RWPE2 (cell line): ENCODE measurements at regions not wholly inside any gene's neighbourhood (a gene's known extent, or its start where the extent isn't known, plus 50 kb on each side); places are given as distances from the start of the nearest gene placed in this dataset.

Source experiments
- ATAC-seq: fragments of 200-7000 bp; cut with Tn5 transposase; 3 replicates; pipeline ENCODE4 v1.9.1; 2021; ENCODE audit warnings: low read depth
- DNase-seq: peaks from one replicate; pipeline ENCODE4 v3.0.0-alpha.2; 2020; ENCODE audit warnings: low spot score
- H3K27ac ChIP-seq: fragments of 450-650 bp; 2 replicates; pipeline ENCODE4 v1.5.1; 2017; ENCODE audit warnings: mild to moderate bottlenecking; ENCODE audit not compliant: poor library complexity, severe bottlenecking
- H3K27me3 ChIP-seq: fragments of 250-450 bp; sonication (Bioruptor Pico); 2 replicates; pipeline ENCODE4 v1.5.1; 2021; ENCODE audit warnings: mild to moderate bottlenecking, moderate library complexity; ENCODE audit not compliant: insufficient read depth, poor library complexity, severe bottlenecking
- H3K36me3 ChIP-seq: fragments of 250-450 bp; sonication (Bioruptor Pico); 2 replicates; pipeline ENCODE4 v1.5.1; 2020; ENCODE audit warnings: low read depth, mild to moderate bottlenecking, moderate library complexity
- H3K4me1 ChIP-seq: fragments of 250-450 bp; sonication (Bioruptor Pico); 2 replicates; pipeline ENCODE4 v1.5.1; 2021; ENCODE audit warnings: mild to moderate bottlenecking, moderate library complexity; ENCODE audit not compliant: insufficient read depth, poor library complexity, severe bottlenecking
- H3K4me3 ChIP-seq: fragments of 250-450 bp; sonication (Bioruptor Pico); 2 replicates; pipeline ENCODE4 v1.5.1; 2021; ENCODE audit warnings: mild to moderate bottlenecking, moderate library complexity; ENCODE audit not compliant: severe bottlenecking
- H3K9me3 ChIP-seq: fragments of 250-450 bp; sonication (Bioruptor Pico); 2 replicates; pipeline ENCODE4 v1.5.1; 2021; ENCODE audit warnings: mild to moderate bottlenecking, moderate library complexity; ENCODE audit not compliant: severe bottlenecking
- CTCF ChIP-seq: fragments of 450-650 bp; IDR thresholded peaks from one replicate; pipeline ENCODE4 v1.5.1; 2017; ENCODE audit warnings: mild to moderate bottlenecking, moderate library complexity; ENCODE audit not compliant: poor library complexity, severe bottlenecking

- no peaks in the 10 kb centered on the region for H3K9me3 ChIP-seq
- ATAC-seq: no peak
- no peak for DNase-seq
- H3K4me1 ChIP-seq: no peaks in the 10 kb centered on the region
- no peak overlapping the region for H3K4me3 ChIP-seq
- no peak overlapping the region for H3K27ac ChIP-seq
- TF ChIP-seq CTCF: no peak
- no peaks in the 10 kb centered on the region for H3K36me3 ChIP-seq
- H3K27me3 ChIP-seq: no peaks in the 10 kb centered on the region
Observed at GRCh38 chr1:29557701-29558600, 321.6 kb downstream of the PTPRU start.

GRCh38 chr1:29557066-29557465 is 320.7 kb downstream of the PTPRU start:
- no peak for DNase-seq
- ATAC-seq: no peak
- TF ChIP-seq CTCF: no peak
- Histone ChIP-seq H3K27ac (no peak overlapping the region), H3K4me1 (no peaks in the 10 kb centered on the region), H3K9me3 (no peaks in the 10 kb centered on the region), H3K4me3 (no peak overlapping the region), H3K27me3 (no peaks in the 10 kb centered on the region), H3K36me3 (no peaks in the 10 kb centered on the region)

DNA sequence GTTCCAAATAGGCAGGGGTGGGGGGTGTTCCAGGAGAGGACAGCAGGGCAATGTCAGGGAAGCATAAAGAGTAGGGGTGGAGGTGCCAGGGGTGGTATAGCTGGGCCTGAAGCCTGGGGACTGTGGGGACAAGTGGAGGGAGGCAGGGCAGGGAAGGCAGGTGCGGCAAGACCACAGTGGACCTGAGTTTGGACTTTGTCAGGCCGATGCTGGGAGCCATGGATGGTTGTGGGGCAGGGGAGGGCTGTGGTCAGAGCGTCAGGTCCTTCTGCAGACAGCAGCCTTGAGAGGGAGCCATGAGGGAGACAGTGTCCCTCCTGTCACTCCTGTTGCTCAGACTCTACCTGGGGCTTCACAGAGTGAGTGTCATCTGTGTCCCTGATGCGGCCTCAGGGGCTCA is 320.3 kb downstream of the PTPRU start:
- no peak for TF ChIP-seq CTCF
- no peak overlapping the region for H3K4me3 ChIP-seq
- H3K27me3 ChIP-seq: no peaks in the 10 kb centered on the region
- no peak for DNase-seq
- H3K36me3 ChIP-seq: no peaks in the 10 kb centered on the region
- ATAC-seq: no peak
- no peaks in the 10 kb centered on the region for H3K4me1 ChIP-seq
- H3K9me3 ChIP-seq: no peaks in the 10 kb centered on the region
- H3K27ac ChIP-seq: no peak overlapping the region

DNA sequence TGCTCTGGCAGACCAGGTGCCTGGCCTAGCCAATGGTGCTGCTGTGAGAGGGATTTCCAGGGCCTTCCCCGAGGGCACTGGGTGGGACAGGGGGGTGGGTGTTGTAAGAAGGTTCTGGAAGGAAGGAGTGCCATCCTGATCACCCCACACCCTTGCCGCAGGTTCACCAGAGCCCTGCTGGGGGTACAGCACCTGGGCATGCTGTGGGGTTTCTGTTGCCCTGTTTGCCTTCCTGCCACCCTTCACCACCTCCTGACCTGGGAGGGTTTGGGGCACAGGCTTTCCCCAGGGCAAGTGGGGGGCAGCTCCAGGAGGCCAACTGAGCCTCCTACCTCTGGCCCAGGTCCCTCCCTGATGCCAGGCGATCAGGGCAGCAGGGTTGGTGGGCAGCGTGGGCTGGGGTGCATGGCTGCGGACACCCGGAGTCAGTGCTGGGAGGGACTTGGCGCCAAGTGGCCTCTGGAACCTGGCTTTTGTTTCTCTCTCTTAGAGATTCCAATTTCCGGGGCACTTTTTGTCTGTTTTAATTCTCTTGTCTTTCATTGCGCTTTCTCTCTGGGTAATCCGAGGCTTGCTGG is 318.8 kb downstream of the PTPRU start:
- Histone ChIP-seq H3K4me1 (no peaks in the 10 kb centered on the region), H3K27me3 (no peaks in the 10 kb centered on the region), H3K36me3 (no peaks in the 10 kb centered on the region), H3K4me3 (no peak overlapping the region), H3K9me3 (no peaks in the 10 kb centered on the region), H3K27ac (no peak overlapping the region)
- no peak for TF ChIP-seq CTCF
- no peak for DNase-seq
- ATAC-seq: no peak
